HG03378 (cell line): ENCODE measurements at regions not wholly inside any gene's neighbourhood (a gene's known extent, or its start where the extent isn't known, plus 50 kb on each side); places are given as distances from the start of the nearest gene placed in this dataset.

Experiments
- ATAC-seq: cut with Tn5 transposase; IDR thresholded peaks from one replicate; pipeline ENCODE4 v1.9.1; 2021; ENCODE audit warnings: mild to moderate bottlenecking, moderate library complexity; ENCODE audit not compliant: unreplicated experiment

DNA sequence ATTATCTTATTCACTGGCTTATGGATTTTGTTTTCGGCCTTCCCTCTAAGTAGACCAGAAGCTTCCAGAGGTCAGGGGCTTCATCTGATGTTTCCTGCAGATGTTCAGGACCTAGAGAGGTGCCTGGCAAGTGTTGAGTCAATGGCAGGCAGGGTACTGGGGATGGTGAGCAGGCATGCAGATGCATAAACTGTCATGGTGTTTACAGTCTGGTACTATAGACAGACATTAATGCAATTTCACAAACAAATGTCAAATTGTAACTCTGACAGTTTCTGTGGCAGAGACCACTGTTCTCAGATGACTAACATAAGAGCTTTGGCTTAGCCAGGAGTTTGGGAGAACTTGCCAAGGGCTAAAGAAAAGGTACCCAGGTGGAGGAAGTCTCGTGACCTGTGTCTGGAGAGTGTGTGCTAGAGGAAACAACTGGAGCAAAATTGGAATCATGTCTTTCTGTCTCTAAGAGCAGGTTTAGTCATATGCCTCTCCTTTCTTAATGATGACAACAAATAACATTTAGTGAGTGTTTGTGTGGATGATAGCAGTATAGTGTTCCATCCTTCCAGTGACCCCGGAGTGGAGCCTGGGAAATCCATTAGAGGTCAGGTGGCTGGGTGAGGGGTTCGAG lies 53.7 kb upstream of the TRAK1 start:
- no peak for ATAC-seq

DNA sequence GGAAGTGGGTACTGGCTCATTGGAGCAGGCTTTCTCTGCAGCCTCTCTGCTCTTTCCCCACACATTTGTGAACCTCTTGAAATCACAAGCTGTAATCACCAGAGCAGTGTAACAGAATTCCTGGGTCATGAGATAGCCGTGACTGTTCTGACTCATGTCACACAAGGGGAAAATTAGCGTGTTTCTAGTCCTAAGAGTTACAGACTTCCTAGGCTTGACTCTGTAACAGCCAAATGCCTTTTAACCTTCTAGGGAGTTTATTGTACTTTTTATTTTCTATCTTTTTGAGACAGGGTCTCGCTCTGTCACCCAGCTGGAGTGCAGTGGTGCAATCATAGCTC lies 54.7 kb upstream of the TRAK1 start:
- ATAC-seq, result peak; percentile 58

DNA sequence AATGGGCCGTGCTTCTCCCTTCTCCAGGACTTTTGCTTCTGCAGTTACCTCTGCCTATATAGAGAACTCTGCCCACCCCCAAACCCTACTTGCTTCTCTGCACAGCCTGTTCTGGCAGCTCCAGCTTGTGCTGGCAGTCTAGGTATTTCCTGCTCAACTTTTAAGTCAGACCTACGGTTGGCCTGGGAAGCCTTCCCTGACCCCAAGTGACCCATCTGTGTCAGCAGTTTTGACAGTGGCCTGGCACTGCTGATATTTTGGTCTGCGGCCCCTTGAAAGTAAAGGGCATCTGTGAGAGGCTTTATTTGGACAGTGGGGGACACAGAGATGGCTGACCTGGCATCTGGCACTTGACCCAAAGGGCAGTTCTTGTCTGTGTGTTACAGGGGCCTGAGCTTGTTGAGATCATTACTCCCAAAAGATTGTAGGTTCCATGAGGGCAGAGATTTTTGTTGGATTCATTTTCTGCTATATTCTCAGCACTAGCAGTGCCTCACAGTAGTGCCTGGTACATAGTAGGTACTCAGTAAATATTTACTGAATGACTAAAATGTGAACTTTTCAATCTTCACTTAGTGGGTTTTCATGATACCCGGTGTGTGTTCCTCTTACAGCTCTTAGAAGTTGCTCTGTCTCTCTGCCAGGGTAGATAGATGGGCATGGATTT lies 55.2 kb upstream of the TRAK1 start:
- no peak for ATAC-seq

DNA sequence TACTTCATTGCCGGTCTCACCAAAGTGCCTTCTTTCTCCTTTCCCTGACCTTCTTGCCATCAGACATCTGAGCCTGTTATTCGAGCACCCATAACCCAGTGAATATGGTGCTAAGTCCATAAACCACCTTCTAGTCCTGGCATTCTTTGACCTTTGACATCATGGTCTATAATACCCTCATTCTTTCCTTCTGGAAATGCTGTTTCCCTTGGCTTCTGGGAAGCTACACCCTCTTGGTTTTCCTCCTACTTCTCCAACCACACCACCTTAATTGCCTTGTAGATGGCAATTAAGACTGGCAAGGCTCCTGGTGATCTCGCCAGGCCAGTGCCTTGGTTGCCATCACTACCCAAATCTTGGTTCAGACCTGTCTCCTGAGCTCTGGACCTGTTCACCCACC lies 56.1 kb upstream of the TRAK1 start:
- no peak for ATAC-seq

DNA sequence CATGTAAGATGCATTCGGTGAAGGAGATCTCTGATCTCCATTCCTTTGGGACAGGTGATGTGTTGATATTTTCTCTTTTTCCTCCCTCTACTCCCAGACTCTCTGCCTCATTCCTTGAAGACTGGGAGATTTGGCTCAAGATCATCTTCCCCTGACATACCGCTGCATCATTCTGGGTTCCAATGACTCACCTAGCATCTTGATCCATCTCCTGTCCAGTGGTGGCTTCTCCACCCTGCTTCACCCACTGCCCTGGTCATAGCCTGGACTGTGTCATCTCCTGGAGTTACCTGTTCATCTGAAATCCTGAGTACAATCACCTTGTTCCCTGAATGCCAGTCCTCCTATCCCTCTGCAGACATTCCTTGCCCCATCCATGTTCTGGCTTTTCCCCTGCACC lies 57.4 kb upstream of the TRAK1 start:
- ATAC-seq, result no peak

DNA sequence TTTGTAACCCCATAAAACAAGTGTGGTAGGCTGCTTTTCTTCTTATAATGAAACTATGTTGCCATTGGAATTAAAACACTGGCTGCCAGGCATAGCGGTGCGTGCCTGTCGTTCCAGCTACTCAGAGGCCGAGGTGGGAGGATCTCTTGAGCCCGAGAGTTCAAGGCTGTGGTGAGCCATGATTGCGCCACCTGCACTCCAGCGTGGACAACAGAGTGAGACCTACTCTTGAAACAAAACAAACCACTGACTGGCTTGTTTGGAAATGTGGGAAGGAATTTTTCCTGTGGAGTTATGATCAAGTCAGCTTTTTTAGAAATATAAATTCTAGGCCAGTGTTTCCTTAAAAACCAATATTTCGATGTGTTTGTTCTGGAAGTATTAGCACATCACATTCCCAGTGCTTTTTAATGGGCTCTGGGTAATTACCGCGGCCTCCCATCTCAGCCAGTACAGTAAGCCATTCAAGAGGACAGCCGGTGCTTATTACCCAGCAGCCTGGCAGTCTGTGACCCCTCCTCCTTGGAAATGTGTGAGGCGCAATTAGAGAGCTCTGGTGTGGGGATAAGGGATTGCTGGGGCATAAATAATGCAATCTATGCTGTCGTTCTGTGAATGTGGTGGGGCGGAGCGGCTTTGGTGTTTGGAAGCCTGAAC lies 58.3 kb upstream of the TRAK1 start:
- no peak for ATAC-seq

DNA sequence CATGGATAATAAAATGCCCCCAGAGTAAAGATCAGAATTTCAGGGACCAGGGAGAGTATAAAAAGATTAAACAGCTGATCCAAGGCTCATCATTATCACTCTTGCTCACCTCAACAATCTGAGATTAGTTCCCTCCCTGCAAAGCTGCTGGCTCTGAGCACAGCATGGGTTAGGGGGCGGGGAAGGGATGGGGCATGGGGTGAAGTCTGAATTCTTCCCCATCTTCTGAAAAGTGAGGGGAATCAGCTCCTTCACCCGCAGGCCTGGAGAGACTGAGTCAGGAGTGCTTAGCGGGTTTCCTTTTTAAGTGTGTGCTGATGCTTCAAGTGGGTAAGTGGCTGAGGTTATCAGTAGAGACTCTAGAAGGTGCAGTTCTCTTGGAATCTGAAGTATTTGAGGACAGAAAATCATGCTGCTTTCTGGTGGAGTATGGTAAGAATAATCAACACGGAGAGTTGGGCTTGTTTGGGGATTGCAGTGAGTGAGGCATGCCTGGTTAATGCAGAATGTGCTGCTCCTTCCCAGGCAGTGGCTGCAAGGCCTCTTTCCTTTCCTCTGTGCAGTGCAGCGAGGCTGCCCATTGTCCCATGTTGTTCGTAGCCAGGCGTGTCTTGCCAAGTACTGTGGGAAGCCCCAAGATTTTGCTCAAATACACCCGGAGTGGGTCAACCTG lies 59.2 kb upstream of the TRAK1 start:
- no peak for ATAC-seq

DNA sequence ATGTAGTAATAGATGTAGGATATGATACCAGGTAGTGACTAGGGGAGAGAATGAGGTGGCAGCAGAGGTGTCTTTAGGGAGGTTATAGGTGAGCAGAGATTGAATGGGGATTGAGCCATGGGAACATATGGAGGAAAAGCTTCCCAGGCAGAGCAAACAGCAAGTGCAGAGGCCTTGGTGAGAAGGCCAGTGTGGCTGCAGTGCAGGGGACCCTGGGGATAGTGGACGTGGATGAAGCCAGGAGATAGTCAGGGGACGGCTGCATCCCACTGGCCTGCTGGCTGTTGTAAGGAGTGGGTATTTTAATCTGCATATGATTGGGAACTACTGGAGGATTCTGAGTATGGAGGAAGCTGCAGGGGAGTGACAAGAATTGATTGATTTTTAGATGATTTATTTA lies 62.7 kb upstream of the TRAK1 start:
- no peak for ATAC-seq

DNA sequence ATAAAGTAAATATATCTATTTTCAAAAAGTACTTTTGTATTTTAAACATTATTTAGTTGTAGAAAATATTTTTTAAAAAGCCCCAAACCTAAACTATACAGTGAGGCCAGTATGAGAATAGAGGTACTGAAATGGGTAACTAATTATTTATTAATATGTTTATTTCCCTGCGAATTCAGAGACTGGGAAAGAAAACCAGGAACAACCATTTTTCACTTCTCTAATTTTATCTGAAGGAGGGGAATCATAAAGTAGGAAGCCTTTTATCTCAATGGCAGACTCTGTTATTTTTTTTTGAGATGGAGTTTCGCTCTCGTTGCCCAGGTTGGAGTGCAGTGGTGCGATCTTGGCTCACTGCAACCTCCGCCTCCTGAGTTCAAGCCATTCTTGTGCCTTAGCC lies 63.6 kb upstream of the TRAK1 start:
- no peak for ATAC-seq

DNA sequence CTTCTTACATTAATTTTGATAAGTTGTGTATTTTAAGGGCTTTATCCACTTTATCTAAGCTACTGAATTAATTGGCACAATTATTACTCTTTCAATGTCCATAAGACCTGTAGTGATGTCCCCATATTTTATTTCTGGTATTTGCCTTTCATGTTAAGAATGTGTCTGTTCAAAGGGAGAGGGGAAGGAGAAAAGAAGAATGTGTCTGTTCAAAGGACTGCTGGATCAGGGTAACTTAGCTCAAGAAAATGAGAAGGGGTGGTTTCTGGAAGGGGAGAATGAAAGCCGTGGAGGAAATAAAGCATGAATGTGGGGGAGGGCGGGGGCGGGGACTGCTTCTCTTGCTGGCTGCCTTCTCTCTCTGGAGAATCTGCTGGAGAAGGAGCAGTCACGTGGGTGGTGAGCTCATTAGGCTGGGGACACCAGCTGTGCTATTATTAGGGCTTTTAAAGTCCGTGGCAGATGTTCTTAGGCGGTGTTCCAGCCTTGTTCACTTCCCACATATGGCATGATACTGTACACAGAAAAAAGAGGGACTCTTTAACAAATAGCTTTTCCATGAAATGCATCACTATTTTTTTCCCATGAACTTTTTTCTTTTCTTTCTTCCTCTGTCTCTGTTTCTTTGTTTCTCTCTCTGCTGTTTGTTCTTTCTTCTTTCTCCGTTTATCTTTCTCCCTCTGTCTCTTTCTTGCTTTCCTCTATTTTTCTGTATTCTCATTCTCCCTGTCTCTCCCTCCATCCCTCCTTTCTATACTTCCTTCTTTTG lies 63.7 kb upstream of the ULK4 start:
- ATAC-seq, result peak; percentile 43

DNA sequence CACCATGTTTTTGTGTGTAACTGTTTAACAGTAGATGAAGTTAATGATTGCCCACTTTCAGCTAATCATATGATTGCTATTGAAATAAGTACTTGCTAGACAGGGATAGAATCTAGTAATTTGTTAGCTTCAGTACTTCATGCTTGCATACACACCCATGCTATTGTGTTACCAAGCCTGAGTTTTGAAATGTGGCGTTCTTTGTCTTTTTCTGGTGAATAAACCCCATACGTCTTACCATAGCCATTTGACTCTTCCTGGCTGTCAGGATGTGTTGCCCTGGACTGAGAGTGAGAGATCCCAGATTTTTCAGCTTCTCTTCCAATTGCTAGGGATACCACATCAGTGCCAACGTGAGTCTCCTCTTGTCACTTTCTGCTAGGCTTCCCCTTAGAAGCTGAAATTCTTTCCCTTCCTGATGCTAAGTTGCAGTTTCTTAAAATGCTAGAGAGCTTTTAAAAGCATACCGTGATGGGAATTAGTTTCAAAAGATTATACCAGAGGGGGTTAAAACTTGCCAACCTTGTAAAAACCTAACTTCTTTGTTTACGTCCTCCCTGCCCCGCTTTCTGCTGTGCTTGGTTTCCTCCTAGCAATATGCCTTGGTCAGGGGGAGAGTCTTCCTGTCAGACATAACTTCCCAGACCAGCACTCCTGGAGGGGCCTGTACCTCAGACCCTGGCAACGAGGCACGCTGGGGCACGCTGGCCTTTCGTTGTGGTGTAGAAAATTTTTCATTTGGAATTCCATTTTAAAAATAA lies 62.9 kb upstream of the ULK4 start:
- ATAC-seq, result no peak

DNA sequence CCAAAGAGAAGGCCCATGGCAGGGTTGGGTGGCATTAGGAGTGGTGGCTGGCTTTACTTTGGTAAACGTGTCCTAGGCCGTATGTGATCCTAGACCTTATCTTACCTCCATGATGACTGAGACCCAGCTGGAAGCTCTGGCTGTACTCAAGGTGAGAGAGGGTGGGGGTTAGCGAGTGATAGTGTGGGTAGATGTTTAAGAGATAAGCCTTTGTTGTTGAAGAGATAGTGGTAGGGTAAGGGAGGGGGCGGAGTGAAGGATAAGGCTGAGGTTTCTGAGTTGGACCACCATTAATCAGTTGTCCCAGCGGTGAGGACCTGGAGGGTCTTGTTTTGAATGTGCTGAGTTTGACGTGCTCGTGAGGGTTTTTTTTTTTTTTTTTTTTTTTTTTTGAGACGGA lies 61.5 kb upstream of the ULK4 start:
- no peak for ATAC-seq

DNA sequence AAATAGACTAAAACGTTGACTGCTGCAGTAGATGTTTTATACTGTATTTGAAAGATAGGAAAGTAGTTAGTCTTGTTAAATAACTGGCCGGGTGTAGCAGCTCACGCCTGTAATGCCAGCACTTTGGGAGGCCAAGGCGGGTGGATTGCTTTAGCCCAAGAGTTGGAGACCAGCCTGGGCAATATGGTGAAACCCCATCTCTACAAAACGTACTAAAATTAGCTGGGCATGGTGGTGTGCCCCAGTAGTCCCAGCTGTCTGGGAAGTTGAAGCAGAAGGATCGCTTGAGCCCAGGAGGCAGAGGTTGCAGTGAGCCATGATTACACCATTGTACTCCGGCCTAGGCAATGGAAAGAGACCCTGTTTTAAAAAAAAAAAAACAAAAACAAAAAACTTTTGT lies 60.5 kb upstream of the ULK4 start:
- no peak for ATAC-seq

DNA sequence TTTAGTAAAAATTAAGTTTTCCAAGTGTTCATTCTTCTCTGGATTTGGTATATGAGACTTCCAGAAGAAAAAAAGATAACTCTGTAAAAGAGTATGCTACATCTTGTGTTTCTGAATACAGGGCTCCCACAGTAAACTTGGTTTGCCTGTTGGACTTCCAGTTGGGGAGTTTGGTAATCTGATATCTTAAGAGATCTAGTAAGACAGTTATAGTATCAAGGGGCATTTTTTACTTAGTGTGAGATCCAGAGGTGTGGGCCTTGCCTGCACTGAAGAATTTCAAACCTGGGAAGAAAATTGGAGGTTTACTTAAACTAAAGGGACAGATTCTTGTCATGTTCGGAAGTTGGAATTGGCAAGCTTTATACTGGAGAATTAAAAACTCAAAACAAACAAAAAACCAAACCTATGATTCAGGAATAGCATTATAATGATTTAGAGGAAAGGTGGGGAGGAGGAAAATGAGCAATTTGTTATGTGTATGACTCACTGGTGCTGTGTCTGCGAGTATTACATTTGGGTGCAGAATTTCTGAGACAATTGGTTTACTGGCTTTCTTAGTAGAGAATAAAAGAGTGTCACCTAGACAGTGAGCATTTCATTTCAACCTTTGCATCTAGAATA lies 58.9 kb upstream of the ULK4 start:
- no peak for ATAC-seq

DNA sequence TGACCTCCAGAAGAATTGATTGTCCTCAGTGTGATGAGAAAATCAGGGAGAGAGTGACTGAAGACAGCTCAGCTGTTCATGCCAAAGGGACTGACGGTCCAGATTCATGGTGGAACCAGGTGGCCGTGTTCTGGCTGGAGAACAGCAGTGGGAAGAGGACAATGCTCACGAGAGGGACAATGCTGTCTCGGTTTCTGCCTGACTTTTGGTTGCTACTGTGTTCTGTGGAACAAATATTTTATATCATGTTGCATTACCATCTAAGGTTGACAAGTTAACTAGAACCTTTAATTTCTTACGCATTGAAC lies 58.0 kb upstream of the ULK4 start:
- ATAC-seq, result no peak

DNA sequence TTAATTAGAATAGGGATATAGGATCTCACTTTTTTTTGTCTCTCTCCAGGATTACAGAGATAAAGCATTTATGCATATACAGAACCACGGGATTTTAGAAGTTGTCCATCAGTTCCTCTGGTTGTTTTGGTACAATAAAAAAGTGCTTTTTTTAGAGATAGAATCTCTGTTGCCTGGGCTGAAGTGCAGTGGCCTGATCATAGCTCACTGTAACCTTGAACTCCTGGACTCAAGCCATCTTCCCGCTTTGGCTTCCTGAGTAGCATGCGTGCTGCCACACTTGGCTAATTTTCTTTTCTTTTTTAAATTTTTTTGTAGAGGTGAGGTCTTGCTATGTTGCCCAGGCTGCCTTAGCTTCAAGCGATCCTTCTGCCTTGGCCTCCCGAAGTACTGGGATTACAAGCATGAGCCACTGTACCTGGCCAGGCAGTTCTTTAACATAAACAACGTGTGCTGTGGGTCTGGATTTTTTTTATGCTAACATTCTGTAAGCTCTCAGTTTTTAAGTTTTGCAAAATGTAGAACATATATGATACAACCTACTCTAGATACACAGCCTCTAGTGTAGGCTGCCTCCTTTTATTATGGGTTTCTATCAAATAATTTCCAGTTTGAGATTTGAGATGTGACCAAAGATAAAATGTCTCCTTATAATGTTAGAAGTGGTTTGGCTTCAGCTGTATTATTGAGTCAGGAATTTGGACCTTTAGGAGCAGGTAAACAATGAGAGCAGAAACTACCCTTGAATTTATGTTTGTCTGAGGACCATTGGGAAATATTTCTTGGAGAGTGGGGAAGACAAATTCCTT lies 57.4 kb upstream of the ULK4 start:
- no peak for ATAC-seq

DNA sequence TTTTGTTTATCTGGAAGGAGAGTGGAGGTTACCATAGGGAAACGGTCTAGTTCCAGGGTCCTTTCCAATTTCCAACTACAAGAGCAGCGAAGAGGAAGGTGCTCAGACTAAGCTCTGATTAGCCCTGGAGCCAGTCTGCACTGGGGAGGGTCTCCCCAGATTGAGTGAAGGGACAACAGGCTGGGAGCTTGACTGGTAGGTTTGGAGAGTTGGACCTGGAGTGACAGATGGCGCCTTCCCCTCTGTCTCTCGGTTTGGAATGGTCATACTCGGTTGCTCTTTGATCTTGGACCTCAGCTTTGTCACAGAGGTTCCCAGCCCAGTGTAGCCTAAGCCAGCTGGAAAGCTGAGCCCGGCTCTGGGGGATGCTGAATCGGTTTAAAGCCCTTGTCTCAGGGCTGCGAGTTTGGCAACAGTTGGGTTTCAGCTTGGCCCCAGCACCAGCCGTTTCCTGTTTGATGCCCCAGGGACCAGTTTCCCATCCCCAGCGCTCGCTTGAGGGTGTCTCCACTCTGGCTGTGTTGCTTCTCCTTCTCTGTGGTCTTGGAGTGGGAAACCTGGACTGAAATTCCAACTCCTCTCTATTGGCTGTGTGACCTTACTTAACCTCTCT lies 53.1 kb upstream of the ULK4 start:
- ATAC-seq, result no peak

DNA sequence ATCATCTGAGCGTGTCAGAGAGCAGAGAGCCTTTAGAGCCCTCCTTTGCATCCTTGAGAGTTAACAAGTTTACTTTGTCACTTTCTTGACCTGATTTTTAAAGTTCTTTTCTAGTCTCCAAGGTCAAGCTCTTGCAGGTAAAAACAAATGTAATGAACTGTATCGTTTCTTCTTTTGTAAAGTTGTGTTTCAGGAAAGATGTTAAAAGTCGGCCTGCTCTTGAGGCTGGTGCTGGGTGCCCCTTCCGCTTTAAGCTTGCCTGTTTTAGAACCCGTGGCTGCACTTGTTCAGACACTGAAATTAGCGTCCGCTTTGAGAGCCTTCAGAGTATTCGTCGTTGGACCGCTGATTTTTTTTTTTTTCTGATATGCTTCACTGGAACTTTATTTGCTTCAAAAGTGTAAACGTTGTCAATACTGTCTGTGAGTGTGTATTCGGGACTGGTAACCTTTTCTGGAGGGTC lies 52.6 kb upstream of the ULK4 start:
- no peak for ATAC-seq
